SK-N-SH treated with all-trans-retinoic acid at 6 μM for 48 hours (cell line): ENCODE measurements at regions not wholly inside any gene's neighbourhood (a gene's known extent, or its start where the extent isn't known, plus 50 kb on each side); places are given as distances from the start of the nearest gene placed in this dataset.

Experiments
- ATAC-seq: fragments of 200-7000 bp; cut with Tn5 transposase; 3 replicates; pipeline ENCODE4 v1.9.1; 2020; ENCODE audit warnings: mild to moderate bottlenecking, moderate library complexity
- ARNTL ChIP-seq: fragments of 450-650 bp; formaldehyde crosslinking; IDR thresholded peaks from 2 replicates; pipeline ENCODE4 v1.5.0; 2020; ENCODE audit warnings: low read depth, mild to moderate bottlenecking, moderate library complexity, borderline replicate concordance
- CSDC2 ChIP-seq: fragments of 250-450 bp; sonication (Bioruptor Pico); IDR thresholded peaks from 2 replicates; pipeline ENCODE4 v1.5.0; 2020; ENCODE audit warnings: mild to moderate bottlenecking, moderate library complexity
- CSRNP3 ChIP-seq: fragments of 250-450 bp; sonication (Bioruptor Pico); IDR thresholded peaks from 2 replicates; pipeline ENCODE4 v1.5.1; 2021; ENCODE audit warnings: mild to moderate bottlenecking, moderate library complexity
- GLIS3 ChIP-seq: fragments of 250-450 bp; sonication (Bioruptor Pico); IDR thresholded peaks from 2 replicates; pipeline ENCODE4 v1.5.0; 2020; ENCODE audit warnings: mild to moderate bottlenecking, moderate library complexity
- ISL1 ChIP-seq: fragments of 250-450 bp; sonication (Bioruptor Pico); IDR thresholded peaks from 2 replicates; pipeline ENCODE4 v2.1.2; 2022; ENCODE audit warnings: mild to moderate bottlenecking, moderate library complexity
- PATZ1 ChIP-seq: fragments of 250-450 bp; sonication (Bioruptor Pico); IDR thresholded peaks from 2 replicates; pipeline ENCODE4 v1.8.0; 2020; ENCODE audit warnings: mild to moderate bottlenecking, moderate library complexity, borderline replicate concordance
- PPARA ChIP-seq: fragments of 250-450 bp; sonication (Bioruptor Pico); IDR thresholded peaks from 2 replicates; pipeline ENCODE4 v1.5.0; 2020; ENCODE audit warnings: mild to moderate bottlenecking, borderline replicate concordance
- RARB ChIP-seq: fragments of 250-450 bp; sonication (Bioruptor Pico); IDR thresholded peaks from 2 replicates; pipeline ENCODE4 v1.8.0; 2021; ENCODE audit warnings: mild to moderate bottlenecking, moderate library complexity
- TCF4 ChIP-seq: fragments of 250-450 bp; sonication (Bioruptor Pico); IDR thresholded peaks from 2 replicates; pipeline ENCODE4 v1.8.0; 2021; ENCODE audit warnings: mild to moderate bottlenecking, moderate library complexity, borderline replicate concordance
- TOX ChIP-seq: fragments of 250-450 bp; sonication (Bioruptor Pico); IDR thresholded peaks from 2 replicates; pipeline ENCODE4 v1.8.0; 2021; ENCODE audit warnings: mild to moderate bottlenecking, moderate library complexity, borderline replicate concordance
- TSHZ2 ChIP-seq: fragments of 250-450 bp; sonication (Bioruptor Pico); IDR thresholded peaks from 2 replicates; pipeline ENCODE4 v1.5.0; 2020; ENCODE audit warnings: mild to moderate bottlenecking, moderate library complexity
- ZC3H10 ChIP-seq: fragments of 250-450 bp; sonication (Bioruptor Pico); IDR thresholded peaks from 2 replicates; pipeline ENCODE4 v1.5.1; 2021; ENCODE audit warnings: mild to moderate bottlenecking, moderate library complexity
- ZFP30 ChIP-seq: fragments of 450-650 bp; formaldehyde crosslinking; IDR thresholded peaks from 2 replicates; pipeline ENCODE4 v1.5.0; 2022; ENCODE audit warnings: mild to moderate bottlenecking, moderate library complexity
- ZNF565 ChIP-seq: fragments of 450-650 bp; formaldehyde crosslinking; conservative IDR thresholded peaks from 2 replicates; pipeline ENCODE4 v1.5.0; 2020; ENCODE audit warnings: low read depth, mild to moderate bottlenecking, moderate library complexity
- ZNF70 ChIP-seq: fragments of 450-650 bp; formaldehyde crosslinking; IDR thresholded peaks from 2 replicates; pipeline ENCODE4 v1.5.0; 2020; ENCODE audit warnings: mild to moderate bottlenecking, moderate library complexity
- ZNF8 ChIP-seq: fragments of 450-650 bp; formaldehyde crosslinking; IDR thresholded peaks from 2 replicates; pipeline ENCODE4 v1.5.0; 2020; ENCODE audit warnings: mild to moderate bottlenecking, moderate library complexity

DNA sequence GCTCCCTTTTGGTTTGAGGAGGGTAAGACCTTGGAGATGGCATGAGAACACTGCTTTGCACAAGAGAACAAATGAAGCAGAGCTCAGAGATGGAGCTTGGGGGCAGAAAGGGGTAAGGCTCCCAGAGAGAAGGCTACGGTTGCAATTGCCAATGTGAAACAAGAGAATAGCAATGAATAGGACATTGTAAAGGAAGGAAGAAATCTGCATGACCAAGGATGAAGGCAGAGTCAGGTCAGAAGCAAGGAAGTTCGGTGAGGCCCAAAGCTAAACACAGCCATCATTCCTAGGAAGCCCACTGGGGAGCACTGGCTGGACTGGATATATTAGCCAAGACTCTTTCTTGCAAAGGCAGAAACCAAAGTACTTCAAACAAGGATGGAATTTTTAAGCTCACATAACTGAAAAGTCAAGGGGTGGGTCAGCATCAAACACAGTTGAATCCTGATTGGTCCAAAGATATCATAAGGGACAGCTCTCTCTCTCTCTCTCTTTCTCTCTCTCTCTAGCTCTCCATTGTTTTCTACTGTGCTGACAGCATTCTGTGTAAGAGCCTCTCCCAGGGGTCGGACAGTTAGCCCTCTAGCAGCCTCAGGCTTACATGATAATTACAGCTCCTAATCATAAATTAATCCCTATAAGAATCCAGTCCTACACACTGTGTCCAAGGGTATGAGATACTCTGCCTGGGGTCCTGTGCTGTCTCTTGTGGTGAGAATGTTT, 484.3 kb downstream of the SOX6 start (continued):
- TF ChIP-seq TSHZ2 (CRISPR knock-in tag) (no peak), TOX (CRISPR knock-in tag) (no peak)

GRCh38 chr11:15873501-15873900, 482.8 kb downstream of the SOX6 start:
- no peak for TF ChIP-seq RARB
- TF ChIP-seq ZFP30 (CRISPR knock-in tag) = peak; percentile 45; the same call in 1 of the 2 replicates
- ATAC-seq = no peak

DNA sequence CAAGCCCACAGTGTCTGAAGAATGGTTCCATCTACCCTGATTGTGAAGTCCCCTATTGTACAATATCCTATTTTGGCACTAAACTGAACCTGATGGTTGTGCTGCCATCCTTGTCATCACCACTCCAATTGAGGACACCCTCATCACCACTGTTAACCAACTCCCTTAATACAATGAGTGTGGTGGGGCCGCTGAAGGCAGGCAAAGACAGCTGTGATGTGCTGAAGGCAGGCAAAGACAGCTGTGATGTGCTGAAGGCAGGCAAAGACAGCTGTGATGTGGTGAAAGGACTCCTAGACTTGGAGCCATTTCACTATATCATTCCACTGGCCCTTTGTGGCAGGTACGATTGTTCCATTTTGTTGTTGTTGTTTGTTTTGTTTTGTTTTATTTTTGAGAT, 481.6 kb downstream of the SOX6 start:
- no peak for TF ChIP-seq CSRNP3 (CRISPR knock-in tag)
- no peak for TF ChIP-seq ZC3H10
- TF ChIP-seq ZNF70 (CRISPR knock-in tag) = no peak
- TF ChIP-seq GLIS3 (CRISPR knock-in tag) = no peak
- TF ChIP-seq TOX (CRISPR knock-in tag) = no peak
- ATAC-seq = no peak

DNA sequence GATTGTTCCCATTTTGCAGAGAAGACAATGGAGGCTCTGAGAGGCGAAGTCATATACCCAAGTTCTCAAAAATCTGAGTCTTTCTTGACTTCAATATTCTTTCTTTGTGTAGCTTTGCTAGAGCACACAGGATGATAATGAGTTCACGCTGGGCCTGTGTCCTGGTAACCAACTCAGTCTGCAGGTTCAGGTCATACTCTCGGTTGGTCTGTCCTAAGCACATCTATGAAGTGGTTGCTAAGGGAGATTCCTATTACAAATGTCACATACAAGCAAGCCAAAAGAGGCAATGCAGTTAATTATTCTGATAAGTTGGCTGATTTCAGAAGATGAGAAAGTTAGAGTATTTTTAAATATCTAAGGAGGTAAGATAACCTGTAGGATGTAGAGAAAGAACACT, 481.0 kb downstream of the SOX6 start:
- TF ChIP-seq ISL1 (CRISPR knock-in tag) (no peak), CSRNP3 (CRISPR knock-in tag) (no peak), ZNF8 (CRISPR knock-in tag) (no peak), GLIS3 (CRISPR knock-in tag) (no peak), TCF4 (no peak), CSDC2 (no peak), ZC3H10 (no peak), TSHZ2 (CRISPR knock-in tag) (no peak), PPARA (CRISPR knock-in tag) (no peak), ZNF565 (CRISPR knock-in tag) (no peak), PATZ1 (CRISPR knock-in tag) (no peak), RARB (no peak), ARNTL (CRISPR knock-in tag) (no peak), ZNF70 (CRISPR knock-in tag) (no peak)
- ATAC-seq = no peak
